WERI-Rb-1 (cell line): ENCODE measurements at regions not wholly inside any gene's neighbourhood (a gene's known extent, or its start where the extent isn't known, plus 50 kb on each side); places are given as distances from the start of the nearest gene placed in this dataset.

Experiments used
- DNase-seq: peaks from one replicate; pipeline ENCODE4 v3.0.0-alpha.2; 2020
- H3K27ac ChIP-seq: fragments of 250-450 bp; sonication (Bioruptor Pico); 2 replicates; pipeline ENCODE4 v1.5.1; 2020; ENCODE audit warnings: mild to moderate bottlenecking, moderate library complexity
- H3K27me3 ChIP-seq: fragments of 250-450 bp; sonication (Bioruptor Pico); 2 replicates; pipeline ENCODE4 v1.5.1; 2021; ENCODE audit warnings: mild to moderate bottlenecking, low read depth, moderate library complexity; ENCODE audit not compliant: insufficient read depth, severe bottlenecking
- H3K36me3 ChIP-seq: fragments of 250-450 bp; sonication (Bioruptor Pico); 2 replicates; pipeline ENCODE4 v1.5.1; 2020; ENCODE audit warnings: mild to moderate bottlenecking, moderate library complexity
- H3K4me3 ChIP-seq: 2 replicates; pipeline ENCODE4 v1.5.1; 2011; ENCODE audit warnings: low read depth, mild to moderate bottlenecking, control low read depth, low read length
- H3K9me3 ChIP-seq: fragments of 250-450 bp; sonication (Bioruptor Pico); 2 replicates; pipeline ENCODE4 v1.5.1; 2021; ENCODE audit warnings: mild to moderate bottlenecking, moderate library complexity; ENCODE audit not compliant: severe bottlenecking
- TF ChIP-seq, protein P1 (sequence below): IDR thresholded peaks from 2 replicates; pipeline ENCODE4 v1.5.1; 2011; ENCODE audit warnings: low read depth, mild to moderate bottlenecking, control low read depth, inconsistent platforms, low read length

DNA sequence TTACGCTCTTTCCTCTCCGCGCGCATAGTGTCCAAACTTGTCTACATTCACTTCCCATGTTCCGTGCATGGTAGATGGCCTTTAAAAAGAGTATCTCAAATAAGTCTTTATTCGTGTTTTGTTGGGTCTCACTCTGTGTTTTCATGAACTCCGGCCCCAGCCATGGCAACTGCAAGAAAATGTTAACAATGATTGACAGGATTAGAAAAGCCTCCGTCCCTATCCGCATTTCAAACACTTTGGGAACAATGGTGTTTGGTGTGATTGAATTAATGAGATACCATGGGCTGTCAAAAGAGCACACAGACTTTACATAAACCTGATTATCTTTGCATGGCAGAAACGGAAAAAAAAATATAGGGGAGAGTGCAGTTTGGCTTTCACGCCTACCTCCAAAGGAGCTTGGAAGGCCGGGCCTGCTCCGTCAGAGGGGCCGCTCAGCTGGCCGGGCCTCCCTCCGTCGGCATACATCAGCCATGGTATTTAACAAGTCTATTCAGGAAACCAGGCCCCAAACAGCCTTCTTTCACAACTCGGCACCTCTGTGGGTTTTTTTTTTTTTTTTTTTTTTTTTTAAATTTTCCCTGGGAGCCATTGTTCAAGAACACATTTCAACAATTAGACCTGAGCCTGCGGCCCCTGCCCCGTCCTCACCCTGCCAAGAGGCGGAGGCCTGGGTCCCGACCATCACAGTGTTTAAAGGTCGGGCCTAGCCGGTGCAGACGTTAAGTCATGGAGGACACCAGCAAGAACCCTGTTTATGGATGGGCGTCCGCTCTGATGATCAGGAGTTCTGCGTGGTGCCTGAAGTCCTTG, 323.8 kb upstream of the IRX4 start:
- Histone ChIP-seq H3K36me3 (no peaks in the 10 kb centered on the region), H3K27me3 (peaks cover 73% of the 10 kb centered on the region), H3K4me3 (no peak overlapping the region), H3K27ac (no peak overlapping the region), H3K9me3 (no peaks in the 10 kb centered on the region)
- no peak for DNase-seq
- TF ChIP-seq, protein P1, sequence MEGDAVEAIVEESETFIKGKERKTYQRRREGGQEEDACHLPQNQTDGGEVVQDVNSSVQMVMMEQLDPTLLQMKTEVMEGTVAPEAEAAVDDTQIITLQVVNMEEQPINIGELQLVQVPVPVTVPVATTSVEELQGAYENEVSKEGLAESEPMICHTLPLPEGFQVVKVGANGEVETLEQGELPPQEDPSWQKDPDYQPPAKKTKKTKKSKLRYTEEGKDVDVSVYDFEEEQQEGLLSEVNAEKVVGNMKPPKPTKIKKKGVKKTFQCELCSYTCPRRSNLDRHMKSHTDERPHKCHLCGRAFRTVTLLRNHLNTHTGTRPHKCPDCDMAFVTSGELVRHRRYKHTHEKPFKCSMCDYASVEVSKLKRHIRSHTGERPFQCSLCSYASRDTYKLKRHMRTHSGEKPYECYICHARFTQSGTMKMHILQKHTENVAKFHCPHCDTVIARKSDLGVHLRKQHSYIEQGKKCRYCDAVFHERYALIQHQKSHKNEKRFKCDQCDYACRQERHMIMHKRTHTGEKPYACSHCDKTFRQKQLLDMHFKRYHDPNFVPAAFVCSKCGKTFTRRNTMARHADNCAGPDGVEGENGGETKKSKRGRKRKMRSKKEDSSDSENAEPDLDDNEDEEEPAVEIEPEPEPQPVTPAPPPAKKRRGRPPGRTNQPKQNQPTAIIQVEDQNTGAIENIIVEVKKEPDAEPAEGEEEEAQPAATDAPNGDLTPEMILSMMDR: no peak

DNA sequence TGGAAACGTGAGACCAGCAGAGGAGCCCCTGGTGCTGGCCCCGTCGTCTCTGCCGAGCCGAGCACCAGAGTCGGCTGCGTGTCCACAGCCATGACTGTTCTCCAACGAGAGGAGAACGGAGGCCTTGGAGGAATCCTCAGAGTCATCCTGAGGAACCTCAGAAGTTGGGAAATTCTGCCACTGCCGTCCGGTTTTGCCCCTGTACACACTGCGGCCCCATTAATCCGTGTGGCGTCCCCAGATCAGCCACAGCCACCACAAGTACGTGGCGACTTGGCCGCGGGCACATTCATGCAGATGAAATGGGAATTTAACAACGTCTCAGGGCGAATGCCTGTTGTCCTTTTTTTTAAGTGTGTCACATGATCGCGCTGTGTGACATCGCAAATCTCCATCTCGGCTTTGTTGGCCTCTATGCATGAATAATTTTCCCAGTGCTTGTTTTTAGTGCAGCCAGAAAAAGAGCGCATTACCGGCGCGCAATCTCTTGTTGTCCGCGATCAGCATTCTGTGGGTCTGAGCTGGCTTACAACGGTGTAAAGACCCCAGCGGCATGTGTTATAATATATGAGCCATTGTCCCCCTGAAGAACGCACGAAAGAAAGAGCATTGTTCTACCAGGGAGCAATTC, 323.0 kb upstream of the IRX4 start:
- DNase-seq: no peak
- H3K27ac ChIP-seq: no peak overlapping the region
- H3K27me3 ChIP-seq: peaks cover 79% of the 10 kb centered on the region
- H3K4me3 ChIP-seq: no peak overlapping the region
- H3K36me3 ChIP-seq: no peaks in the 10 kb centered on the region
- H3K9me3 ChIP-seq: no peaks in the 10 kb centered on the region
- TF ChIP-seq, protein P1: no peak

DNA sequence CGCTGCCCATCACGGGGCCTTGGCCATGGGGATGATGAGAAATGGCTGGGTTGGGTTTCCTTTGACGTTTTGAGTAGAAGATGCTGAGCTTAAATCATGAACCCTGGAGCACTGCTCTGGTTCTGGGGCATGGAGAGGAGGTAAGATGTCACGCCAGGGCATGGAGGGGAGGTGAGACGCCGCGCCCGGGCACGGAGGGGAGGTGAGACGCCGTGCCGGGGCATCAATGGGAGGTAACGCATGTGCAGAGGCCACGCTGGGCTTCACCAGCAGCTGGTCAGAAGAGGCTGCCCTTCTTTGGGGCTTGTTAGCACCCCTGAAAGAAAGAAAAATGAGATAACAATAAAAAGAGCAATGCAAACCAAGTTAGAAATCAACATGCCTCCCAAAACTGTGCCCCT, 322.5 kb upstream of the IRX4 start:
- DNase-seq: no peak
- no peak overlapping the region for H3K4me3 ChIP-seq
- H3K9me3 ChIP-seq: no peaks in the 10 kb centered on the region
- no peaks in the 10 kb centered on the region for H3K36me3 ChIP-seq
- TF ChIP-seq, protein P1: no peak
- H3K27ac ChIP-seq: no peak overlapping the region
- peaks cover 81% of the 10 kb centered on the region for H3K27me3 ChIP-seq

DNA sequence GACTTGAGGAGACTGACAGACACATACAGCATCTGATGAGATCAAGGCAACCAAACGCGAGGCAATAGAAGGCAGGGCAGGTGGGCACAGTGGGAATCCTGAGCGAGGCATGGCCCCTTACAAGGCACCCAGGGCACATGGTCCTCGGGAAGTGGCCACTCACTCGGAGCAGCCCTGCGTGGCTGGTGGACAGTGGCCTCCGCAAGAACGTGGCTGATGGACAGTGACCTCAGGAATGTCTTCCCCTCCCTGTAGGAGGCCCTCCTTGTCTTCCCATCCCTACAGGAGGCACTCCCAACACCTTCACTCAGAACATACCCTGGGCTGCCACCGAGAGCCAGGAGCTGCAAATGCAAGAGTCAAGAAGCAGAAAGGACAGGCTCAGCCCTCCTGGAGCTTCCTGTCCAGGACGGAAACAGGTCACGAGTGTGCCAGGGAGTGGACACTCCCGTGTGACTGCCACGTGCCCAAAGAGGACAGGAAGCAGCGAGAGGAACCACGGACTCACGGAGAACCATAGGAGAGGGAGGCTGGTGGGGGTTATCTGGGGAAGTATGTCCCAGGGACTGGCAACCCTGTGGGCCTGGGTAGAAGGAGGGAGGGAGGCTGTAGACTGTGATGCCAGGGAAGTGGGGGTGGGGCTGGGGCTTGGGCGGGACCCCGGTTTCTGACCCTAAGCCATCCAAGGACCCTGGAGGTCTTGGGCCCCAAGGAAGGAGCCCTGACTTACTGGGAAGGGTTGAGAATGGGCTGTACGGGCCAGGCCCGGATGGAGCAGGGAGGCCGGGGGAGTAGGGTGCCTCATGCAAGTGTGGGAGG, 321.9 kb upstream of the IRX4 start:
- Histone ChIP-seq H3K36me3 (no peaks in the 10 kb centered on the region), H3K4me3 (no peak overlapping the region), H3K27ac (no peak overlapping the region), H3K27me3 (peaks cover 87% of the 10 kb centered on the region), H3K9me3 (no peaks in the 10 kb centered on the region)
- DNase-seq: no peak
- TF ChIP-seq, protein P1: no peak

DNA sequence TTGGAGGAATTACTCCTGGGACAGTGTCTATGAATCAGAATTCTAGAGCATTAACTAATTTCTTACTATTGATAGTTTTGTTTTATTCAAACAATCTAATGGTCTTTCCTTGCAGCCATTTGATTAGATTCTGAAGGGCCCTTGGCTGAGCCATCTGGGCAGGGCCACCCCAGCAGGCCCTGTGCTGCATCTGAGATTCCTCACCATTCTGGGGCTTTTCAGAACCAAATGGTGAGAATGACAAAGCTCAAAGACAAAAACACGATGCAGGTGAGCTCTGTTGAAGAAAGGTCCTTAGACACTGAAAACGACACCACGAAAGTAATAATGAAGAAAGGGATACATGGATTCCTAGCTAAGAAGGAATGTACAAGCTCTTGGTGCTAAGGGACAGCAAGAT, 321.0 kb upstream of the IRX4 start:
- H3K27ac ChIP-seq: no peak overlapping the region
- peaks cover 90% of the 10 kb centered on the region for H3K27me3 ChIP-seq
- no peaks in the 10 kb centered on the region for H3K9me3 ChIP-seq
- no peak for DNase-seq
- TF ChIP-seq, protein P1: no peak
- H3K36me3 ChIP-seq: no peaks in the 10 kb centered on the region
- H3K4me3 ChIP-seq: no peak overlapping the region
